OCI-LY1 (cell line): ENCODE measurements at regions not wholly inside any gene's neighbourhood (a gene's known extent, or its start where the extent isn't known, plus 50 kb on each side); places are given as distances from the start of the nearest gene placed in this dataset.

Experiments
- H2AFZ ChIP-seq: fragments of 200-600 bp; sonication (generic), shearing (Covaris generic); 2 replicates; pipeline ENCODE4 v1.6.0; 2014; ENCODE audit warnings: antibody characterized with exemption, mild to moderate bottlenecking, low read length
- H3F3A ChIP-seq: fragments of 200-600 bp; sonication (generic), shearing (Covaris generic); 2 replicates; pipeline ENCODE4 v1.6.0; 2014; ENCODE audit warnings: mild to moderate bottlenecking, antibody characterized with exemption, low read length, moderate library complexity; ENCODE audit not compliant: insufficient read depth
- H3K27ac ChIP-seq: fragments of 200-600 bp; sonication (generic); 2 replicates; pipeline ENCODE4 v1.5.1; 2014; ENCODE audit warnings: low read length, mixed run types, mild to moderate bottlenecking, low read depth; ENCODE audit not compliant: poor library complexity, severe bottlenecking
- H3K27me3 ChIP-seq: fragments of 200-600 bp; sonication (generic); 2 replicates; pipeline ENCODE4 v1.6.0; 2014; ENCODE audit warnings: antibody characterized with exemption, mild to moderate bottlenecking, low read length, moderate library complexity; ENCODE audit not compliant: insufficient read depth
- H3K36me3 ChIP-seq: fragments of 200-600 bp; sonication (generic); 2 replicates; pipeline ENCODE4 v1.6.1; 2014; ENCODE audit warnings: mild to moderate bottlenecking, antibody characterized with exemption, low read length, moderate library complexity, mixed read lengths; ENCODE audit not compliant: insufficient read depth
- H3K4me1 ChIP-seq: fragments of 200-600 bp; sonication (generic); 2 replicates; pipeline ENCODE4 v1.5.1; 2014; ENCODE audit warnings: mild to moderate bottlenecking, low read length, moderate library complexity; ENCODE audit not compliant: insufficient read depth, severe bottlenecking
- H3K4me2 ChIP-seq: fragments of 200-600 bp; sonication (generic), shearing (Covaris generic); 2 replicates; pipeline ENCODE4 v1.6.1; 2014; ENCODE audit warnings: low read length
- H3K4me3 ChIP-seq: fragments of 200-600 bp; sonication (generic); 2 replicates; pipeline ENCODE4 v1.5.1; 2014; ENCODE audit warnings: low read length, low read depth, mild to moderate bottlenecking, mixed read lengths; ENCODE audit not compliant: poor library complexity, severe bottlenecking
- H3K79me2 ChIP-seq: fragments of 200-600 bp; shearing (Covaris generic); 2 replicates; pipeline ENCODE4 v1.6.1; 2016; ENCODE audit warnings: mixed run types, low read length, mixed read lengths; ENCODE audit not compliant: insufficient read depth
- H3K9ac ChIP-seq: fragments of 200-600 bp; sonication (generic), shearing (Covaris generic); 2 replicates; pipeline ENCODE4 v1.6.1; 2014; ENCODE audit warnings: mild to moderate bottlenecking, low read length, mixed read lengths
- H3K9me2 ChIP-seq: fragments of 200-600 bp; sonication (generic), shearing (Covaris generic); 2 replicates; pipeline ENCODE4 v1.6.1; 2014; ENCODE audit warnings: low read depth, mild to moderate bottlenecking, low read length, mixed read lengths
- H3K9me3 ChIP-seq: fragments of 200-600 bp; shearing (Covaris generic); 2 replicates; pipeline ENCODE4 v1.6.1; 2014; ENCODE audit warnings: low read length, mixed read lengths
- H4K20me1 ChIP-seq: fragments of 200-600 bp; sonication (generic), shearing (Covaris generic); 2 replicates; pipeline ENCODE4 v1.6.0; 2016; ENCODE audit warnings: mild to moderate bottlenecking, low read length; ENCODE audit not compliant: insufficient read depth
- CTCF ChIP-seq: fragments of 200-600 bp; sonication (generic), shearing (Covaris generic); IDR thresholded peaks from 2 replicates; pipeline ENCODE4 v1.5.1; 2017; ENCODE audit warnings: mild to moderate bottlenecking, antibody characterized with exemption, low read length, moderate library complexity, mixed read lengths
- EZH2 ChIP-seq: fragments of 200-600 bp; sonication (generic), shearing (Covaris generic); IDR thresholded peaks from 2 replicates; pipeline ENCODE4 v1.8.0; 2017; ENCODE audit warnings: borderline replicate concordance, mixed run types, mild to moderate bottlenecking, antibody characterized with exemption, low read length, moderate library complexity, mixed read lengths

GRCh38 chr13:82323101-82323500, 1559.2 kb downstream of the SLITRK1 start:
- Histone ChIP-seq H3K9me3 (no peaks in the 10 kb centered on the region), H3K9me2 (no peaks in the 10 kb centered on the region), H2AFZ (no peak overlapping the region), H3K9ac (no peak overlapping the region), H3K27me3 (no peaks in the 10 kb centered on the region), H4K20me1 (no peaks in the 10 kb centered on the region), H3K4me1 (no peaks in the 10 kb centered on the region), H3K4me3 (no peak overlapping the region), H3K27ac (no peak overlapping the region), H3F3A (no peaks in the 10 kb centered on the region), H3K4me2 (no peak overlapping the region), H3K36me3 (no peaks in the 10 kb centered on the region), H3K79me2 (no peaks in the 10 kb centered on the region)
- TF ChIP-seq CTCF (no peak), EZH2 (no peak)

- H3K79me2 ChIP-seq = no peaks in the 10 kb centered on the region
- no peaks in the 10 kb centered on the region for H3K36me3 ChIP-seq
- no peaks in the 10 kb centered on the region for H3K4me1 ChIP-seq
- no peaks in the 10 kb centered on the region for H3K9me3 ChIP-seq
- TF ChIP-seq EZH2 = no peak
- no peak for TF ChIP-seq CTCF
- no peaks in the 10 kb centered on the region for H3K27me3 ChIP-seq
- H3F3A ChIP-seq = no peaks in the 10 kb centered on the region
- no peaks in the 10 kb centered on the region for H4K20me1 ChIP-seq
- H3K9me2 ChIP-seq = no peaks in the 10 kb centered on the region; the same call in none of the 2 replicates
- no peak overlapping the region for H3K27ac ChIP-seq
- no peak overlapping the region for H3K9ac ChIP-seq
- H2AFZ ChIP-seq = no peak overlapping the region
- no peak overlapping the region for H3K4me2 ChIP-seq
- no peak overlapping the region for H3K4me3 ChIP-seq
These were observed 1576.7 kb downstream of the SLITRK1 start for GRCh38 chr13:82305588-82305987.

- no peak overlapping the region for H3K4me3 ChIP-seq
- no peak overlapping the region for H3K4me2 ChIP-seq
- TF ChIP-seq EZH2 = no peak
- no peak for TF ChIP-seq CTCF
- no peak overlapping the region for H3K27ac ChIP-seq
- no peaks in the 10 kb centered on the region for H3F3A ChIP-seq
- no peak overlapping the region for H2AFZ ChIP-seq
- no peaks in the 10 kb centered on the region for H3K36me3 ChIP-seq
- H3K4me1 ChIP-seq = no peaks in the 10 kb centered on the region
- no peaks in the 10 kb centered on the region for H3K79me2 ChIP-seq
- H4K20me1 ChIP-seq = no peaks in the 10 kb centered on the region
- no peak overlapping the region for H3K9ac ChIP-seq
- H3K27me3 ChIP-seq = no peaks in the 10 kb centered on the region
- no peaks in the 10 kb centered on the region for H3K9me3 ChIP-seq
- 0 out of 2 replicates have a peak, but pooled peaks cover 3% of the 10 kb centered on the region for H3K9me2 ChIP-seq
These were observed 1584.2 kb downstream of the SLITRK1 start for GRCh38 chr13:82298106-82298505.
